ENCODE measurements at regions not wholly inside any gene's neighbourhood (a gene's known extent, or its start where the extent isn't known, plus 50 kb on each side); places are given as distances from the start of the nearest gene placed in this dataset.

- TF ChIP-seq ZNF503 (CRISPR knock-in tag; IDR thresholded peaks at IDR 0.05) (no peak), ZNF513 (CRISPR knock-in tag; conservative IDR thresholded peaks at IDR 0.05) (no peak), ZFP36L2 (CRISPR knock-in tag; IDR thresholded peaks at IDR 0.05) (no peak), ZNF382 (CRISPR knock-in tag; IDR thresholded peaks at IDR 0.05; ENCODE audit: borderline replicate concordance) (no peak), TGIF2 (CRISPR knock-in tag; IDR thresholded peaks at IDR 0.05) (no peak), EZH2 (conservative IDR thresholded peaks at IDR 0.05; ENCODE audit: low read depth, low read length) (no peak), CHD2 (IDR thresholded peaks at IDR 0.05; ENCODE audit: low read depth, low read length) (no peak), ZBTB7B (CRISPR knock-in tag; IDR thresholded peaks at IDR 0.05) (no peak), SRF (IDR thresholded peaks at IDR 0.05; ENCODE audit: low read depth, low read length) (no peak)
These were observed 91.8 kb upstream of the MTAP start for GRCh38 chr9:21710548-21711191.

Measured in HepG2 (cell line).